Adrenal gland (tissue), 9 donors: ENCODE measurements at regions not wholly inside any gene's neighbourhood (a gene's known extent, or its start where the extent isn't known, plus 50 kb on each side); places are given as distances from the start of the nearest gene placed in this dataset.

Source experiments
- DNase-seq, 7 donors: peaks; one replicate each; pipeline ENCODE4 v3.0.0-alpha.2; 2019 to 2020
- H3K27ac ChIP-seq, 5 donors: fragments of 200-600 bp; sonication (generic) in 4 of 5; 1 replicate in 3 of 5; 2 replicates in 2 of 5; pipeline versions ENCODE4 v1.5.1 to v1.8.0; 2016 to 2020; ENCODE audit warnings: mild to moderate bottlenecking in 1 of 5
- H3K27me3 ChIP-seq: fragments of 200-600 bp; 2 replicates; pipeline ENCODE4 v1.8.0; 2021
- H3K36me3 ChIP-seq, 2 donors: fragments of 200-600 bp; replicated peaks in 1 of 2; 1 replicate in 1 of 2; 2 replicates in 1 of 2; pipeline versions ENCODE4 v1.5.1 to v1.8.0; 2018 to 2022
- H3K4me1 ChIP-seq, 2 donors: fragments of 200-600 bp; replicated peaks in 1 of 2; 1 replicate in 1 of 2; 2 replicates in 1 of 2; pipeline versions ENCODE4 v1.5.1 to v1.8.0; 2018 to 2021
- H3K4me3 ChIP-seq, 4 donors: fragments of 200-600 bp; sonication (generic) in 3 of 4; one replicate each; pipeline ENCODE4 v1.5.1; 2016 to 2018
- H3K9me3 ChIP-seq, 3 donors: fragments of 200-600 bp; sonication (generic) in 1 of 3; replicated peaks in 1 of 3; 1 replicate in 2 of 3; 2 replicates in 1 of 3; pipeline versions ENCODE4 v1.5.1 to v1.8.0; 2016 to 2021
- CTCF ChIP-seq, 6 experiments: fragments of 450-650 bp in 4 of 6; fragments of 200-600 bp in 2 of 6; sonication (generic) in 1 of 6; IDR thresholded peaks; 1 replicate in 5 of 6; 2 replicates in 1 of 6; pipeline versions ENCODE4 v1.5.1 to v1.8.0; 2016 to 2021; ENCODE audit warnings: antibody characterized with exemption in 6 of 6, mild to moderate bottlenecking in 2 of 6, moderate library complexity in 1 of 6
- POLR2A ChIP-seq, 2 donors: fragments of 450-650 bp; IDR thresholded peaks; one replicate each; pipeline ENCODE4 v1.6.1; 2017; ENCODE audit warnings: antibody characterized with exemption in 2 of 2, mild to moderate bottlenecking in 2 of 2, moderate library complexity in 1 of 2
- WGBS, 4 donors: extraction: QIAGEN DNeasy Blood & Tissue Kit in 2 of 4; methylation state at CpG; one replicate each; pipeline versions ENCODE4 v1.1.5 to v1.1.7; 2013 to 2017; 5-methylcytosine and 5-hydroxymethylcytosine counted together
- intact Hi-C, 2 donors: fragments of 100-400 bp; cut with DNase I; formaldehyde crosslinking; loops; one replicate each; pipeline versions ENCODE4 v1.14.1 to v1.15.0; 2022 to 2023
- donor health status: healthy with polysubstance abuse.
- donor health status: Bipolar disorder and iron deficiency.
- donor health status: DM: yes; HTN: yes; CAD: no.
- donor health status: DM: no; HTN: no; CAD: no.
- donor health status: DM: no; HTN: no; CAD: no.

GRCh38 chr4:129498626-129499025 lies 402.7 kb downstream of the C4orf33 start:
- Histone ChIP-seq H3K36me3 (no peaks in the 10 kb centered on the region), H3K4me1 (no peaks in the 10 kb centered on the region), H3K4me3 (no peak overlapping the region), H3K27me3 (no peaks in the 10 kb centered on the region), H3K27ac (no peak overlapping the region), H3K9me3 (no peaks in the 10 kb centered on the region)
- no peak for DNase-seq
- WGBS, 4 donors = 41 to 64% (median 51%) methylated on average over 1 of the region's 1 CpG
- TF ChIP-seq CTCF (IDR thresholded peaks at IDR 0.05) = no peak
- no peak for TF ChIP-seq POLR2A (IDR thresholded peaks at IDR 0.05)
- intact Hi-C loops = no loop called here

DNA sequence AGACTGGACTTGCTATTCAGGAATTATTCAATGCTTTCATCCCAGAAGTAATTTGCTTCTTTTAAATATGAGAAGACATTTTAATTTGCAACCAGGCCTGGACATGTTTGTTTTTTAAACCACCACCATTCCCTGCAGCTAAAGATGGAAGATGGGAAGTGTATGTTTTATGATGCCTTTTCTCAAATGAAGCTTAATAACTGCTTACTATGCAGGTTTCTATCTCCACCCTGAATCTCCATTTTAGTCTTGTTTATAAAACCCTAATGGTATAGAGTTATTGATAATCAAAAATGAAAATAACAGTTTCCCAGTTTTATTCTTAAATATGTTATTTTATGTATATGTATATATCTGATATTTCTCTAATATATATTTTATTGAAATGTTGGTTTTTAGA lies 418.9 kb downstream of the C4orf33 start:
- TF ChIP-seq CTCF (IDR thresholded peaks at IDR 0.05) (no peak), POLR2A (IDR thresholded peaks at IDR 0.05) (no peak)
- Histone ChIP-seq H3K36me3 (no peaks in the 10 kb centered on the region), H3K4me3 (no peak overlapping the region), H3K9me3 (no peaks in the 10 kb centered on the region), H3K27me3 (no peaks in the 10 kb centered on the region), H3K27ac (no peak overlapping the region), H3K4me1 (no peaks in the 10 kb centered on the region)
- intact Hi-C loops = no loop called here
- DNase-seq = no peak

DNA sequence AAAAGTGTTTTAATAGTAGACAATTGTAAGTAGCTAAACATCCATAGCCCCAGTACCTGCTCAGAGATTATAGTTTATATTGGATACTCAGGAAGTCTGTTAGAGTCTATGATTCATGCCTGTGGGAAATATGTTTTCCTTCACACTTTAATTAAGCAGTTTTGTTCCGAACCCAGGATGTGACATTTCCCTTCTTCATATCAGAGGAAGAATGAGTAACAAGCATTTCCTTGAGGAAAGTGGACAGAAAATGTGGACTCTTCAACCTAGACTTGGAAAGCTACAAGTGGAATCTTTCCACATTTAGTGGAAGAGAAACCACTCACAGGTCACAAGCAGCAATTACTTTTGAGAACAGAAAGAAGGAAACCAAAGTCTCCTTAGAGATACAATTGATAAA lies 419.4 kb downstream of the C4orf33 start:
- Histone ChIP-seq H3K27me3 (no peaks in the 10 kb centered on the region), H3K4me1 (no peaks in the 10 kb centered on the region), H3K27ac (no peak overlapping the region), H3K4me3 (no peak overlapping the region), H3K9me3 (no peaks in the 10 kb centered on the region), H3K36me3 (no peaks in the 10 kb centered on the region)
- no peak for TF ChIP-seq POLR2A (IDR thresholded peaks at IDR 0.05)
- no peak for TF ChIP-seq CTCF (IDR thresholded peaks at IDR 0.05)
- intact Hi-C loops = no loop called here
- no peak for DNase-seq
- 41 to 56% (median 46%) methylated on average over 1 of the region's 1 CpG for WGBS, 4 donors

DNA sequence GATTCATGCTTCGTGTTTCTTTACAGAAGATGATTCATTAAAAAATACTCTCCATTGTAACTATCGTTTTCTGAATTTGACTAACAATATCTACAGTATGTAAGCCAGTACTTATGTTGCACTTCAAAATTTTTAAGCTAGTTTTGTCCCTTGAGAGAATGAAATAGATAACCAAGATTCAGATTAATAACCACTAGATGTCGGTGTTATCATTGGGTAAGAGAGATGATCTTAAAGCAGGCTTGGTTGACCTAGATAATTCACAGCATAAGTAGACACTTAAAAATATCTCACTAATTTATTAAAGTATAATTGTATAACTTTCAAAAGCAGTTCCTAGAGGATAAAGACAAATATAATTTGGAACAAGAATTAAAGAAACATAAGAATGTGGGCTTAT lies 430.9 kb downstream of the C4orf33 start:
- Histone ChIP-seq H3K27ac (no peak overlapping the region), H3K4me3 (no peak overlapping the region), H3K36me3 (no peaks in the 10 kb centered on the region), H3K9me3 (no peaks in the 10 kb centered on the region), H3K27me3 (no peaks in the 10 kb centered on the region), H3K4me1 (no peaks in the 10 kb centered on the region)
- no peak for DNase-seq
- intact Hi-C loops = no loop called here
- TF ChIP-seq POLR2A (IDR thresholded peaks at IDR 0.05) (no peak), CTCF (IDR thresholded peaks at IDR 0.05) (peak in 5 of 6 experiments; percentile 19 to 47 (median 36))
- WGBS, 4 donors = 41 to 45% (median 41%) methylated on average over 3 of the region's 3 CpGs
